H9 (cell line): ENCODE measurements at regions not wholly inside any gene's neighbourhood (a gene's known extent, or its start where the extent isn't known, plus 50 kb on each side); places are given as distances from the start of the nearest gene placed in this dataset.

Experiments
- DNase-seq: peaks from one replicate; pipeline ENCODE4 v3.0.0-alpha.2; 2017
- H2AFZ ChIP-seq: one replicate; pipeline ENCODE4 v1.6.1; 2013; ENCODE audit warnings: mild to moderate bottlenecking, low read length, control low read depth, moderate library complexity
- H2AK5ac ChIP-seq: 2 replicates; pipeline ENCODE4 v1.6.1; 2013; ENCODE audit warnings: low read length, control low read depth, mixed read lengths; ENCODE audit not compliant: insufficient read length
- H2BK120ac ChIP-seq: one replicate; pipeline ENCODE4 v1.6.1; 2013; ENCODE audit warnings: low read depth, mild to moderate bottlenecking, low read length, control low read depth, inconsistent platforms; ENCODE audit not compliant: poor library complexity, severe bottlenecking
- H2BK12ac ChIP-seq: 2 replicates; pipeline ENCODE4 v1.6.1; 2013; ENCODE audit warnings: low read length, control low read depth, mixed read lengths, low read depth; ENCODE audit not compliant: insufficient read length
- H2BK15ac ChIP-seq: 2 replicates; pipeline ENCODE4 v1.6.1; 2013; ENCODE audit warnings: low read depth, low read length, control low read depth
- H2BK20ac ChIP-seq: one replicate; pipeline ENCODE4 v1.6.1; 2013; ENCODE audit warnings: low read depth, mild to moderate bottlenecking, low read length, control low read depth, inconsistent platforms; ENCODE audit not compliant: poor library complexity, severe bottlenecking
- H2BK5ac ChIP-seq: 2 replicates; pipeline ENCODE4 v1.6.1; 2013; ENCODE audit warnings: low read length, control low read depth, mixed read lengths; ENCODE audit not compliant: insufficient read length
- H3K14ac ChIP-seq: 2 replicates; pipeline ENCODE4 v1.6.1; 2013; ENCODE audit warnings: low read length, control low read depth; ENCODE audit not compliant: insufficient read depth
- H3K18ac ChIP-seq: 2 replicates; pipeline ENCODE4 v1.6.1; 2013; ENCODE audit warnings: low read depth, mild to moderate bottlenecking, mixed read lengths, low read length, control low read depth; ENCODE audit not compliant: insufficient read length
- H3K23ac ChIP-seq: 2 replicates; pipeline ENCODE4 v1.6.1; 2013; ENCODE audit warnings: low read length, control low read depth, mixed read lengths, low read depth; ENCODE audit not compliant: insufficient read length
- H3K23me2 ChIP-seq: 2 replicates; pipeline ENCODE4 v1.6.1; 2013; ENCODE audit warnings: low read depth, mild to moderate bottlenecking, mixed read lengths, low read length, control low read depth; ENCODE audit not compliant: insufficient read length, poor library complexity, severe bottlenecking
- H3K27ac ChIP-seq: 2 replicates; pipeline ENCODE4 v1.5.1; 2013; ENCODE audit warnings: low read length, control low read depth, mixed read lengths, low read depth; ENCODE audit not compliant: insufficient read length
- H3K27me3 ChIP-seq: 2 replicates; pipeline ENCODE4 v1.6.1; 2013; ENCODE audit warnings: low read length, control low read depth, inconsistent platforms; ENCODE audit not compliant: insufficient read depth
- H3K4ac ChIP-seq: 2 replicates; pipeline ENCODE4 v1.6.1; 2013; ENCODE audit warnings: low read depth, mild to moderate bottlenecking, control low read depth, inconsistent platforms, low read length, moderate library complexity
- H3K4me1 ChIP-seq: 2 replicates; pipeline ENCODE4 v1.6.1; 2013; ENCODE audit warnings: low read length, control low read depth, inconsistent platforms; ENCODE audit not compliant: insufficient read depth
- H3K4me2 ChIP-seq: 2 replicates; pipeline ENCODE4 v1.6.1; 2013; ENCODE audit warnings: low read length, control low read depth, mixed read lengths; ENCODE audit not compliant: insufficient read length, insufficient read depth
- H3K56ac ChIP-seq: 2 replicates; pipeline ENCODE4 v1.6.1; 2013; ENCODE audit warnings: low read depth, mild to moderate bottlenecking, mixed read lengths, low read length, control low read depth; ENCODE audit not compliant: insufficient read length
- H3K79me1 ChIP-seq: 2 replicates; pipeline ENCODE4 v1.6.1; 2013; ENCODE audit warnings: low read depth, mild to moderate bottlenecking, moderate library complexity, low read length, control low read depth, inconsistent platforms; ENCODE audit not compliant: insufficient read depth, poor library complexity, severe bottlenecking
- H3K79me2 ChIP-seq: 2 replicates; pipeline ENCODE4 v1.6.1; 2013; ENCODE audit warnings: low read length, control low read depth, inconsistent platforms; ENCODE audit not compliant: insufficient read depth
- H3K9ac ChIP-seq: 2 replicates; pipeline ENCODE4 v1.6.1; 2013; ENCODE audit warnings: low read length, control low read depth, mixed read lengths; ENCODE audit not compliant: insufficient read length; ENCODE audit errors: extremely low read depth
- H3K9me3 ChIP-seq: one replicate; pipeline ENCODE4 v1.6.1; 2013; ENCODE audit warnings: low read depth, low read length, inconsistent platforms; ENCODE audit not compliant: control insufficient read depth
- H3T11ph ChIP-seq: one replicate; pipeline ENCODE4 v1.6.1; 2013; ENCODE audit warnings: mild to moderate bottlenecking, low read length, control low read depth, inconsistent platforms
- H4K20me1 ChIP-seq: one replicate; pipeline ENCODE4 v1.6.1; 2013; ENCODE audit not compliant: control insufficient read depth, insufficient read length, insufficient read depth
- H4K5ac ChIP-seq: 2 replicates; pipeline ENCODE4 v1.6.1; 2013; ENCODE audit warnings: low read depth, mild to moderate bottlenecking, mixed read lengths, low read length, control low read depth; ENCODE audit not compliant: insufficient read length
- H4K8ac ChIP-seq: replicated peaks from 2 replicates; pipeline ENCODE4 v1.6.1; 2013; ENCODE audit warnings: low read length, control low read depth, mixed read lengths, low read depth; ENCODE audit not compliant: insufficient read length
- H4K91ac ChIP-seq: 2 replicates; pipeline ENCODE4 v1.6.1; 2013; ENCODE audit warnings: low read depth, mild to moderate bottlenecking, moderate library complexity, mixed read lengths, low read length, control low read depth; ENCODE audit not compliant: insufficient read length
- H3K27ac Mint-ChIP-seq, 3 experiments: 2 replicates in 2 of 3; 3 replicates in 1 of 3; pipeline ENCODE4 v1.8.0; 2020 to 2021; ENCODE audit warnings: mixed read lengths in 3 of 3, mild to moderate bottlenecking in 1 of 3, moderate library complexity in 1 of 3
- H3K27me3 Mint-ChIP-seq: 2 replicates; pipeline ENCODE4 v1.8.0; 2021; ENCODE audit warnings: low read depth, mild to moderate bottlenecking, moderate library complexity, mixed read lengths
- H3K36me3 Mint-ChIP-seq, 3 experiments: 2 replicates in 2 of 3; 3 replicates in 1 of 3; pipeline ENCODE4 v1.8.0; 2020 to 2021; ENCODE audit warnings: low read depth in 3 of 3, mixed read lengths in 3 of 3; ENCODE audit not compliant: insufficient read depth in 1 of 3
- H3K4me1 Mint-ChIP-seq, 2 experiments: 2 replicates each; pipeline ENCODE4 v1.8.0; 2020; ENCODE audit warnings: mixed read lengths in 2 of 2
- H3K4me3 Mint-ChIP-seq, 2 experiments: 2 replicates in 1 of 2; 3 replicates in 1 of 2; pipeline ENCODE4 v1.8.0; 2020 to 2021; ENCODE audit warnings: mild to moderate bottlenecking in 2 of 2, mixed read lengths in 2 of 2, moderate library complexity in 1 of 2
- H3K9me3 Mint-ChIP-seq, 2 experiments: 2 replicates in 1 of 2; 3 replicates in 1 of 2; pipeline ENCODE4 v1.8.0; 2020; ENCODE audit warnings: mild to moderate bottlenecking in 2 of 2, mixed read lengths in 2 of 2, moderate library complexity in 1 of 2
- WGBS: extraction: QIAGEN DNeasy Blood & Tissue Kit; methylation state at CpG from one replicate; pipeline ENCODE4 v1.1.7; 2013; ENCODE audit warnings: missing lambda C conversion rate, low lambda C conversion rate, mixed read lengths; ENCODE audit not compliant: insufficient read length; ENCODE audit errors: extremely low coverage; 5-methylcytosine and 5-hydroxymethylcytosine counted together
- TF ChIP-seq, protein P1 (sequence below): fragments of 200-600 bp; sonication (generic); conservative IDR thresholded peaks from 3 replicates; pipeline ENCODE4 v1.8.0; 2021; ENCODE audit warnings: antibody characterized with exemption, mild to moderate bottlenecking

DNA sequence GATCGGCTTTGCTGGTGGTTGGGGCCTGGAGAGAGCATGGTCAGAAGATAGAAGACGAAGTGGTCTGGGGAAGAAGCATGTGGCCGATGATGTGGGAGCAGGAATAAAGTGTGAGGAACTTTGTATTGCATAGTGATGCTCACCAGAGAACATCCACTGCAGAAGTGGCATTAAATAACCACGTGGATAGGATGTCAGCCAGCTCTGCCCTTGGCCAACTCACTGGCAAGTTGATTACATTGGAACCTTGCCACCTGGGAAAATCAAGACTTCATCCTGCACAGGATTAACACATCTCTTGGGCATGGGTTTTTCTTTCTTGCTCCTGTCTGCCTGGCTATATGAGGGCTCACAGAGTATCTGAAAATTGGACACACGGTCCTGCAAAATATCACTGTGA, 217.4 kb downstream of the DMRT2 start:
- H3K18ac ChIP-seq: no peak overlapping the region
- Mint-ChIP-seq H3K4me3 (no peak overlapping the region), H3K27ac (no peak overlapping the region), H3K27me3 (peaks cover 4% of the 10 kb centered on the region), H3K36me3 (no peaks in the 10 kb centered on the region), H3K9me3 (peaks cover 2 to 33% of the 10 kb centered on the region in 2 experiments; a peak in 3 of 5 replicates), H3K4me1 (peaks cover 0 to 4% of the 10 kb centered on the region in 2 experiments; a peak in 1 of 4 replicates)
- no peak overlapping the region for H4K91ac ChIP-seq
- H2BK5ac ChIP-seq: no peak overlapping the region
- no peak overlapping the region for H3K9ac ChIP-seq
- H2AK5ac ChIP-seq: no peak overlapping the region
- H3K9me3 ChIP-seq: peaks cover 22% of the 10 kb centered on the region
- no peak overlapping the region for H3K4me2 ChIP-seq
- no peaks in the 10 kb centered on the region for H3K27me3 ChIP-seq
- H2AFZ ChIP-seq: no peak overlapping the region
- no peak overlapping the region for H4K8ac ChIP-seq
- WGBS: no CpG with 5 or more reads among the region's 5 CpGs
- no peak overlapping the region for H3K27ac ChIP-seq
- H3K14ac ChIP-seq: no peak overlapping the region
- H2BK12ac ChIP-seq: no peak overlapping the region
- no peak overlapping the region for H2BK120ac ChIP-seq
- TF ChIP-seq, protein P1, sequence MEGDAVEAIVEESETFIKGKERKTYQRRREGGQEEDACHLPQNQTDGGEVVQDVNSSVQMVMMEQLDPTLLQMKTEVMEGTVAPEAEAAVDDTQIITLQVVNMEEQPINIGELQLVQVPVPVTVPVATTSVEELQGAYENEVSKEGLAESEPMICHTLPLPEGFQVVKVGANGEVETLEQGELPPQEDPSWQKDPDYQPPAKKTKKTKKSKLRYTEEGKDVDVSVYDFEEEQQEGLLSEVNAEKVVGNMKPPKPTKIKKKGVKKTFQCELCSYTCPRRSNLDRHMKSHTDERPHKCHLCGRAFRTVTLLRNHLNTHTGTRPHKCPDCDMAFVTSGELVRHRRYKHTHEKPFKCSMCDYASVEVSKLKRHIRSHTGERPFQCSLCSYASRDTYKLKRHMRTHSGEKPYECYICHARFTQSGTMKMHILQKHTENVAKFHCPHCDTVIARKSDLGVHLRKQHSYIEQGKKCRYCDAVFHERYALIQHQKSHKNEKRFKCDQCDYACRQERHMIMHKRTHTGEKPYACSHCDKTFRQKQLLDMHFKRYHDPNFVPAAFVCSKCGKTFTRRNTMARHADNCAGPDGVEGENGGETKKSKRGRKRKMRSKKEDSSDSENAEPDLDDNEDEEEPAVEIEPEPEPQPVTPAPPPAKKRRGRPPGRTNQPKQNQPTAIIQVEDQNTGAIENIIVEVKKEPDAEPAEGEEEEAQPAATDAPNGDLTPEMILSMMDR: no peak
- no peak overlapping the region for H3T11ph ChIP-seq
- H4K5ac ChIP-seq: no peak overlapping the region
- no peaks in the 10 kb centered on the region for H4K20me1 ChIP-seq
- H2BK15ac ChIP-seq: no peak overlapping the region
- no peaks in the 10 kb centered on the region for H3K79me1 ChIP-seq
- H3K4ac ChIP-seq: no peak overlapping the region
- no peak for DNase-seq
- no peak overlapping the region for H2BK20ac ChIP-seq
- H3K23ac ChIP-seq: no peak overlapping the region
- no peaks in the 10 kb centered on the region for H3K23me2 ChIP-seq
- no peak overlapping the region for H3K56ac ChIP-seq
- no peaks in the 10 kb centered on the region for H3K79me2 ChIP-seq
- no peaks in the 10 kb centered on the region for H3K4me1 ChIP-seq
